GM10266 (cell line): ENCODE measurements at regions not wholly inside any gene's neighbourhood (a gene's known extent, or its start where the extent isn't known, plus 50 kb on each side); places are given as distances from the start of the nearest gene placed in this dataset.
"Not testable (repeated sequence)": the region's sequence is repeated elsewhere in the genome, so short reads cannot be mapped to it uniquely, and the experiment has no call there.

Experiments
- DNase-seq: peaks from one replicate; pipeline ENCODE4 v3.0.0; 2012; ENCODE audit errors: extremely low spot score
- TF ChIP-seq, protein P1 (sequence below): IDR thresholded peaks from 2 replicates; pipeline ENCODE4 v1.5.1; 2012; ENCODE audit warnings: mild to moderate bottlenecking, low read depth; ENCODE audit not compliant: control insufficient read depth, insufficient read depth; ENCODE audit errors: missing control alignments

GRCh38 chr21:15301736-15302135, 236.9 kb upstream of the NRIP1 start:
- TF ChIP-seq, protein P1, sequence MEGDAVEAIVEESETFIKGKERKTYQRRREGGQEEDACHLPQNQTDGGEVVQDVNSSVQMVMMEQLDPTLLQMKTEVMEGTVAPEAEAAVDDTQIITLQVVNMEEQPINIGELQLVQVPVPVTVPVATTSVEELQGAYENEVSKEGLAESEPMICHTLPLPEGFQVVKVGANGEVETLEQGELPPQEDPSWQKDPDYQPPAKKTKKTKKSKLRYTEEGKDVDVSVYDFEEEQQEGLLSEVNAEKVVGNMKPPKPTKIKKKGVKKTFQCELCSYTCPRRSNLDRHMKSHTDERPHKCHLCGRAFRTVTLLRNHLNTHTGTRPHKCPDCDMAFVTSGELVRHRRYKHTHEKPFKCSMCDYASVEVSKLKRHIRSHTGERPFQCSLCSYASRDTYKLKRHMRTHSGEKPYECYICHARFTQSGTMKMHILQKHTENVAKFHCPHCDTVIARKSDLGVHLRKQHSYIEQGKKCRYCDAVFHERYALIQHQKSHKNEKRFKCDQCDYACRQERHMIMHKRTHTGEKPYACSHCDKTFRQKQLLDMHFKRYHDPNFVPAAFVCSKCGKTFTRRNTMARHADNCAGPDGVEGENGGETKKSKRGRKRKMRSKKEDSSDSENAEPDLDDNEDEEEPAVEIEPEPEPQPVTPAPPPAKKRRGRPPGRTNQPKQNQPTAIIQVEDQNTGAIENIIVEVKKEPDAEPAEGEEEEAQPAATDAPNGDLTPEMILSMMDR: no peak
- no peak for DNase-seq

DNA sequence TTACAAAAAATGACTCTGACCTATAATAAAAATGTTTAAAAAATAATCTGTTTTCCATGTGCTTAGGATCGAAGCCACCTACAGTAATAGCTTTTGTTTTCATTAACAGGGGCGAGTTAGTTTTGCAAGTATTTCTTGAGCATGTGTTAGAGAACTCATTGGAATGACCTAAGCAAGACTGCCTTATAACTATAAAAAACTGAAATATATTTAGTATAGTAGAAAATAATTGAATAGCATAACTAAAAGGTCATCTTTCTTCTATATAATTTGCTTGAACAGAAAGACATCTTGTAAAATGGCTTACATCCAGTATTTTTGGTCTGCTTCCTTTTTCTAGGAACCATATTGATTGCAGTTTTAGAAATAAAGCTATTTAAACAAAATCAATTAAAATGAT, 241.5 kb upstream of the NRIP1 start:
- TF ChIP-seq, protein P1: no peak
- DNase-seq: no peak

DNA sequence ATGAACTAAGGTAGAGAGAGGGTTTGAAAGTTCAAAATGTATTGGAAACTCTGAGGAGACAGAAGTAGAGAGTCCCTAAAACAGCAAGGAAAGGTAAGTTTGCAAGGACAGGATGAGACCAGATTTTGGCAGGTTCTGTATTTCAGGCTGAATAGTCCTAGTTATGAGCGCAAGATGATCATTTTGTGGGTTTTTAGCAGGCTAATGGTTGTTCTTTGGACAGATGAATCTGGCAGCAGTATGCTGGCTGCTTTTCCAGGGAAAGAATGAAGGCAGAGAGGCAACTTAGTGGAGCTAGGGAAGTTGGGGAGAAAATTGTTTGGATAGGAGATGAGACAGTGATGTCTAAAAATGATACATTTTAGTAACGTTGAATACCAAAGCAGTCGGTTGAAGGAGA, 243.5 kb upstream of the NRIP1 start:
- DNase-seq: no peak
- TF ChIP-seq, protein P1: no peak

GRCh38 chr21:15309022-15309590, 244.3 kb upstream of the NRIP1 start:
- DNase-seq: no peak
- TF ChIP-seq, protein P1: no peak

DNA sequence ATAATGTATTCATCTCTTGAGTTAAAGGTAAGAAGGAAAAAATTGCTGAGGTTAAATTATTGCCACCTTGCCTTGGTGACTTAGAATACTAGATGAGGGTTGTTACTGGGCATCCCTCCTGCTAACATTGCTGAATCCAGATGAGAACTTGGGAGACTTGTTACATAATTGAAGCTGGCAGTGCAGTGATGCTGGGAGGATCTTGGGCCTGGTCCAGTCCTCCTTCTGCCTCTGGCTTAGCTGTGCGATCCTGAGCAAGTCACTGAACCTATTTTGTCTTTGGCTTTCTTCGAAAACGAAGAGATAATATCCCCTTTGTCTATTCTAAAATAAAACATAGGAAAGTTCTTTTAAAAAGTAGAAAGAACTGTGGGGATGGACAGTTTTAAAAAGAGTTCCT, 244.9 kb upstream of the NRIP1 start:
- DNase-seq: no peak
- TF ChIP-seq, protein P1: no peak

DNA sequence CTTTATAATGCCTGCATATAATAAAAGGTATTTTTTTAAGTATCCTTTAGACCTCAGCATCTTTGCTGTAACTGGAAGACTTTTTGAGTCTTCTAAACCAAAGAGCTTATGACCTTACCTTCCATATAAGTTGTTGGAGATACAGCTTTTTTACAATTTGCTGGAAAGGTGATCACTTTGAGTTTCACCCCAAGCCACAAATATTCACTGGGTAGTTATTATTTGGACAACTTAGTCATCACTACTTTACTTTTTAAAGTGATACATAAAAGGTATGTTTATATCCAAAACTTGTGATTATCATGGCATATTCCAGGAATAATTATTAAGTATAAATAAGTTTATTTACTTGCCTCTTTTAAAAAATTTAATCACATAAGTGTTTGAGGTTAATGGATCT, 246.7 kb upstream of the NRIP1 start:
- TF ChIP-seq, protein P1: no peak
- no peak for DNase-seq

GRCh38 chr21:15317034-15317433, 252.2 kb upstream of the NRIP1 start:
- not testable (repeated sequence) for DNase-seq

DNA sequence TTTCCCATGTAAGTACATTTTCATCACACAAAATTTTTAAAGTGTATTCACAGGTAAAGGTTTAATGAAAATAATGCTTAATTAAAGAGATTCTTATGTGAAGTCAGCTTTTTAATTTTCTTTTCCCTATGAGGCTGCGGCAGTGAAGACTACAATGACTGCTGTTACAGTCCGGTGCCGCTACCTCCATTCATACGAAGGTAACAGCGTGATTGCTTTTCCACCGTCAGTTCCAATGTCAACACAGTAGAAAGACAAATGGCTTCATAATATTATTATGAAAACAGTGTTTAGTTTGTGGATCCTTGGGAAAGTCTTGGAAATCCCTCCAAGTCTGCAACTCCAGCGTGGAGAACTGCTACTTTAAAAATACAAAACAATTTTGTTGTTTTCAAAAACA, 254.9 kb upstream of the NRIP1 start:
- TF ChIP-seq, protein P1: no peak
- DNase-seq: no peak
